ENCODE measurements at regions not wholly inside any gene's neighbourhood (a gene's known extent, or its start where the extent isn't known, plus 50 kb on each side); places are given as distances from the start of the nearest gene placed in this dataset.

GRCh38 chr13:111883571-111884343 lies 183.2 kb upstream of the SOX1 start:
- FAIRE-seq (no peak), DNase-seq (no peak)
- Histone ChIP-seq H3K9ac (ENCODE audit: low read length in 3 of 3) (no peak overlapping the region), H3K27ac (ENCODE audit: low read depth in 2 of 2, low read length in 2 of 2) (no peak overlapping the region), H3K9me3 (ENCODE audit: control insufficient read depth in 2 of 3, insufficient read depth in 1 of 3, low read length in 3 of 3) (no peaks in the 10 kb centered on the region), H3K27me3 (ENCODE audit: control insufficient read depth, insufficient read depth, low read length) (peaks cover 3% of the 10 kb centered on the region), H3K4me1 (ENCODE audit: control insufficient read depth in 2 of 3, insufficient read depth in 2 of 3, low read depth in 1 of 3, low read length in 3 of 3) (no peaks in the 10 kb centered on the region), H3K4me3 (ENCODE audit: low read length in 3 of 3) (no peak overlapping the region), H3K36me3 (ENCODE audit: control insufficient read depth in 2 of 3, insufficient read depth in 3 of 3, low read length in 3 of 3) (no peaks in the 10 kb centered on the region)
- intact Hi-C loops (cut with DNase I): no loop called here
- TF ChIP-seq, protein P1, sequence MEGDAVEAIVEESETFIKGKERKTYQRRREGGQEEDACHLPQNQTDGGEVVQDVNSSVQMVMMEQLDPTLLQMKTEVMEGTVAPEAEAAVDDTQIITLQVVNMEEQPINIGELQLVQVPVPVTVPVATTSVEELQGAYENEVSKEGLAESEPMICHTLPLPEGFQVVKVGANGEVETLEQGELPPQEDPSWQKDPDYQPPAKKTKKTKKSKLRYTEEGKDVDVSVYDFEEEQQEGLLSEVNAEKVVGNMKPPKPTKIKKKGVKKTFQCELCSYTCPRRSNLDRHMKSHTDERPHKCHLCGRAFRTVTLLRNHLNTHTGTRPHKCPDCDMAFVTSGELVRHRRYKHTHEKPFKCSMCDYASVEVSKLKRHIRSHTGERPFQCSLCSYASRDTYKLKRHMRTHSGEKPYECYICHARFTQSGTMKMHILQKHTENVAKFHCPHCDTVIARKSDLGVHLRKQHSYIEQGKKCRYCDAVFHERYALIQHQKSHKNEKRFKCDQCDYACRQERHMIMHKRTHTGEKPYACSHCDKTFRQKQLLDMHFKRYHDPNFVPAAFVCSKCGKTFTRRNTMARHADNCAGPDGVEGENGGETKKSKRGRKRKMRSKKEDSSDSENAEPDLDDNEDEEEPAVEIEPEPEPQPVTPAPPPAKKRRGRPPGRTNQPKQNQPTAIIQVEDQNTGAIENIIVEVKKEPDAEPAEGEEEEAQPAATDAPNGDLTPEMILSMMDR (IDR thresholded peaks at IDR 0.05; ENCODE audit: borderline replicate concordance, extremely low read depth, insufficient read depth): no peak

DNA sequence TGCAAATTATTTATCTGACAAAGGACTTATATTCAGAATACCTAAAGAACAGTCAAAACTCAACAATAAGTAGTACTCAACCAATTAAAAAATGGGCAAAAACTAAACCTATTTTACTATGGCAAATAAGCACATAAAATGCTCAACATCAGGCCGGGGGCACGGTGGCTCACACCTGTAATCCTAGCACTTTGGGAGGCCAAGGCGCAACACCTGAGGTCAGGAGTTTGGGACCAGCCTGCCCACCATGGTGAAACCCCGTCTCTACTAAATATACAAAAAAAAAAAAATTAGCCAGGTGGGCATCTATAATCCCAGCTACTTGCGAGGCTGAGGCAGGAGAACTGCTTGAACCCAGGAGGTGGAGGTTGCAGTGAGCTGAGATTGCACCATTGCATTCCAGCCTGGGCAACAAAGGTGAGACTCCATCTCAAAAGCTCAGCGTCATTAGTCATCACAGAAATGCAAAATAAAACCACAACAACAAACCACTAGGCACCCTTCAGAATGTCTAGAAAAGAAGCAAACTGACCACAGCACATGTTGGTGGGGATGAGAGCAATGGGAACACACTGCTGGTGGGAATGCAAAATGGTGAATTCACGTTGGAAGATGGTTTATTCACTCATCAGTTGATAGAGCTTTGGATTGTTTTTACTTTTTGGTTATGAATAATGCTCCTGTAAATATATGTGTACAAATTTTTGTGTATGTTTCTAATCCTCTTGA lies 180.6 kb upstream of the SOX1 start:
- Histone ChIP-seq H3K9ac (ENCODE audit: low read length in 3 of 3) (no peak overlapping the region), H3K27ac (ENCODE audit: low read depth in 2 of 2, low read length in 2 of 2) (no peak overlapping the region), H3K27me3 (ENCODE audit: control insufficient read depth, insufficient read depth, low read length) (peaks cover 8% of the 10 kb centered on the region), H3K4me3 (ENCODE audit: low read length in 3 of 3) (no peak overlapping the region), H3K36me3 (ENCODE audit: control insufficient read depth in 2 of 3, insufficient read depth in 3 of 3, low read length in 3 of 3) (no peaks in the 10 kb centered on the region), H3K9me3 (ENCODE audit: control insufficient read depth in 2 of 3, insufficient read depth in 1 of 3, low read length in 3 of 3) (no peaks in the 10 kb centered on the region), H3K4me1 (ENCODE audit: control insufficient read depth in 2 of 3, insufficient read depth in 2 of 3, low read depth in 1 of 3, low read length in 3 of 3) (no peaks in the 10 kb centered on the region)
- TF ChIP-seq, protein P1 (IDR thresholded peaks at IDR 0.05; ENCODE audit: borderline replicate concordance, extremely low read depth, insufficient read depth): no peak
- no peak for FAIRE-seq
- intact Hi-C loops (cut with DNase I): no loop called here
- DNase-seq: no peak

GRCh38 chr13:111893071-111893606 lies 173.8 kb upstream of the SOX1 start:
- H3K27me3 ChIP-seq (ENCODE audit: control insufficient read depth, insufficient read depth, low read length): peaks cover 21% of the 10 kb centered on the region
- no peaks in the 10 kb centered on the region for H3K36me3 ChIP-seq (ENCODE audit: control insufficient read depth in 2 of 3, insufficient read depth in 3 of 3, low read length in 3 of 3)
- FAIRE-seq (no peak), DNase-seq (peak; percentile 52 to 93 (median 87))
- H3K4me3 ChIP-seq (ENCODE audit: low read length in 3 of 3): peak overlapping the region in 1 of 3 donors; percentile 26
- no peak overlapping the region for H3K27ac ChIP-seq (ENCODE audit: low read depth in 2 of 2, low read length in 2 of 2)
- intact Hi-C loops (cut with DNase I): no loop called here
- no peak overlapping the region for H3K9ac ChIP-seq (ENCODE audit: low read length in 3 of 3)
- TF ChIP-seq, protein P1 (IDR thresholded peaks at IDR 0.05; ENCODE audit: borderline replicate concordance, extremely low read depth, insufficient read depth): no peak
- no peaks in the 10 kb centered on the region for H3K9me3 ChIP-seq (ENCODE audit: control insufficient read depth in 2 of 3, insufficient read depth in 1 of 3, low read length in 3 of 3)
- peaks cover 0 to 3% (median 0%) of the 10 kb centered on the region in 3 donors for H3K4me1 ChIP-seq (ENCODE audit: control insufficient read depth in 2 of 3, insufficient read depth in 2 of 3, low read depth in 1 of 3, low read length in 3 of 3)

All from kidney (tissue), 13 donors.